ENCODE measurements at regions not wholly inside any gene's neighbourhood (a gene's known extent, or its start where the extent isn't known, plus 50 kb on each side); places are given as distances from the start of the nearest gene placed in this dataset.
"Not testable (repeated sequence)": the region's sequence is repeated elsewhere in the genome, so short reads cannot be mapped to it uniquely, and the experiment has no call there.

DNA sequence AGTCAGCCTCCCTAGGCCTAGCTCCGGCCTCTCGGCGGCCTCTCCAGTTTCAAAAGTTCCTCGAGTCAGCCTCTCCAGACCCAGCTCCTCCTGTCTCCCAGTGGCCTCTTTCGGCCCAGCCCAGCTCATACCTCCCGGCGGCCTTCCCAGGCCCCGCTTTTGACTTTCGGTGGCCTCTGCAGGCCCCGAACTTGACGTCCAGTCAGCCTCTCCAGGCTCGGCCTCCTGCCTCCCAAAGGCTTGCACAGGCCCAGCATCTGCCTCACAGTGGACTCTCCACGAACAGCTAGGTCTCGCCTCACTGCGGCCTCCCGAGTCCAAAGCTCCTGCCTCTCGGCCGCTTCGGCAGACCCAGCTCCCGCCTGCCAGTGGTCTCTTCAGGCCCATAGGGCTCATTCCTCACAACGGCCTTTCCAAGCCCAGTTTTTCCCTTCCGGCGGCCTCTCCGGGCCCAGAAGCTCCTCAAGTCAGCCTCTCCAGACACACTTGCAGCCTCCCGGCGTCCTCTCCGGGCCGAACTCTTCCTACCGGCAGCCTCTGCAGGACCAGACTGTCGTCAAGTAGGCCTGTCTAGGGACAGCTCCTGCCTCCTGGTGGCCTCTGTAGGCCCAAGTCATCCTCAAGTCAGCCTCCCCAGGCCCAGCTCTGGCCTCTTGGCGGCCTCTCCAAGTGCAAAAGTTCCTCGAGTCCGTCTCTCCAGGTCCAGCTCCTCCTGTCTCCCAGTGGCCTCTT is 249.9 kb upstream of the ZNF722 start:
- TF ChIP-seq, protein P1, sequence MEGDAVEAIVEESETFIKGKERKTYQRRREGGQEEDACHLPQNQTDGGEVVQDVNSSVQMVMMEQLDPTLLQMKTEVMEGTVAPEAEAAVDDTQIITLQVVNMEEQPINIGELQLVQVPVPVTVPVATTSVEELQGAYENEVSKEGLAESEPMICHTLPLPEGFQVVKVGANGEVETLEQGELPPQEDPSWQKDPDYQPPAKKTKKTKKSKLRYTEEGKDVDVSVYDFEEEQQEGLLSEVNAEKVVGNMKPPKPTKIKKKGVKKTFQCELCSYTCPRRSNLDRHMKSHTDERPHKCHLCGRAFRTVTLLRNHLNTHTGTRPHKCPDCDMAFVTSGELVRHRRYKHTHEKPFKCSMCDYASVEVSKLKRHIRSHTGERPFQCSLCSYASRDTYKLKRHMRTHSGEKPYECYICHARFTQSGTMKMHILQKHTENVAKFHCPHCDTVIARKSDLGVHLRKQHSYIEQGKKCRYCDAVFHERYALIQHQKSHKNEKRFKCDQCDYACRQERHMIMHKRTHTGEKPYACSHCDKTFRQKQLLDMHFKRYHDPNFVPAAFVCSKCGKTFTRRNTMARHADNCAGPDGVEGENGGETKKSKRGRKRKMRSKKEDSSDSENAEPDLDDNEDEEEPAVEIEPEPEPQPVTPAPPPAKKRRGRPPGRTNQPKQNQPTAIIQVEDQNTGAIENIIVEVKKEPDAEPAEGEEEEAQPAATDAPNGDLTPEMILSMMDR (IDR thresholded peaks at IDR 0.05) = not testable (repeated sequence)
- not testable (repeated sequence) for TF ChIP-seq POLR2A (IDR thresholded peaks at IDR 0.05)
